GM23338 (cell line): ENCODE measurements at regions not wholly inside any gene's neighbourhood (a gene's known extent, or its start where the extent isn't known, plus 50 kb on each side); places are given as distances from the start of the nearest gene placed in this dataset.

Source experiments
- CREB1 ChIP-seq: fragments of 250-450 bp; sonication (Bioruptor Pico); IDR thresholded peaks from 2 replicates; pipeline ENCODE4 v1.5.0; 2020; ENCODE audit warnings: low read depth, mild to moderate bottlenecking, moderate library complexity
- EZH2 ChIP-seq: fragments of 200-600 bp; sonication (generic); IDR thresholded peaks from one replicate; pipeline ENCODE4 v1.8.0; 2017; ENCODE audit warnings: antibody characterized with exemption, mild to moderate bottlenecking, low read depth; ENCODE audit not compliant: unreplicated experiment
- POLR2AphosphoS5 ChIP-seq: IDR thresholded peaks from 2 replicates; pipeline ENCODE4 v1.6.1; 2016; ENCODE audit warnings: antibody characterized with exemption, low read depth
- TF ChIP-seq, protein P1 (sequence below), 2 experiments: fragments of 200-600 bp in 1 of 2; sonication (generic) in 1 of 2; conservative IDR thresholded peaks; 2 replicates each; pipeline versions ENCODE4 v1.5.1 to v1.6.1; 2016 to 2017; ENCODE audit warnings: antibody characterized with exemption in 2 of 2, low read depth in 2 of 2, mild to moderate bottlenecking in 2 of 2, moderate library complexity in 1 of 2

DNA sequence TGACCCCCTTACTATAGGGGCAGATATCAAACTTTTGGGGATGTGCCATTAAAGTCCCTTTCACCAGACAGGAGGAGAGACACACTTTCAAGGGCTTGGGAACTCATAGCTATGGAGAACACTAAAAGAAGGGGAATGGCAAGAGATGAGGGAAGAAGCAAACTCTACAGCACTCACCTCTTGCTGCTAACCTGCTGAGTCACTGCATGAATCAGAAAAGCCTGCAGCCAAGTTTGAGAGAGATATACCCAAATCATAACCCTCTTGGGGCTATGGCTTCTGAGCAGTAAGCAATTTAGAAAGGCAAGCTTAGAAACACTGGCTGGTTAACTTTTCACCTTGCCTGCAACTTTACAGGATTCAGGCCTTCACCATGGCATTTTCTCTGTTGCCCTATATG lies 1028.0 kb downstream of the UQCRFS1 start:
- TF ChIP-seq POLR2AphosphoS5: no peak
- TF ChIP-seq, protein P1, sequence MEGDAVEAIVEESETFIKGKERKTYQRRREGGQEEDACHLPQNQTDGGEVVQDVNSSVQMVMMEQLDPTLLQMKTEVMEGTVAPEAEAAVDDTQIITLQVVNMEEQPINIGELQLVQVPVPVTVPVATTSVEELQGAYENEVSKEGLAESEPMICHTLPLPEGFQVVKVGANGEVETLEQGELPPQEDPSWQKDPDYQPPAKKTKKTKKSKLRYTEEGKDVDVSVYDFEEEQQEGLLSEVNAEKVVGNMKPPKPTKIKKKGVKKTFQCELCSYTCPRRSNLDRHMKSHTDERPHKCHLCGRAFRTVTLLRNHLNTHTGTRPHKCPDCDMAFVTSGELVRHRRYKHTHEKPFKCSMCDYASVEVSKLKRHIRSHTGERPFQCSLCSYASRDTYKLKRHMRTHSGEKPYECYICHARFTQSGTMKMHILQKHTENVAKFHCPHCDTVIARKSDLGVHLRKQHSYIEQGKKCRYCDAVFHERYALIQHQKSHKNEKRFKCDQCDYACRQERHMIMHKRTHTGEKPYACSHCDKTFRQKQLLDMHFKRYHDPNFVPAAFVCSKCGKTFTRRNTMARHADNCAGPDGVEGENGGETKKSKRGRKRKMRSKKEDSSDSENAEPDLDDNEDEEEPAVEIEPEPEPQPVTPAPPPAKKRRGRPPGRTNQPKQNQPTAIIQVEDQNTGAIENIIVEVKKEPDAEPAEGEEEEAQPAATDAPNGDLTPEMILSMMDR (conservative IDR thresholded peaks at IDR 0.05; ENCODE audit: low read depth in 2 of 2): no peak
- no peak for TF ChIP-seq EZH2
- TF ChIP-seq CREB1 (CRISPR knock-in tag): no peak
